Cardiac muscle cell (in vitro differentiated cells and primary cell): ENCODE measurements at regions not wholly inside any gene's neighbourhood (a gene's known extent, or its start where the extent isn't known, plus 50 kb on each side); places are given as distances from the start of the nearest gene placed in this dataset.

Source experiments
- DNase-seq, 2 donors: peaks; one replicate each; pipeline versions ENCODE4 v3.0.0 to v3.0.0-alpha.2; 2010 to 2017; ENCODE audit warnings: low read depth in 1 of 2, low spot score in 1 of 2
- H3K27ac ChIP-seq: fragments of 200-600 bp; sonication (generic); 2 replicates; pipeline ENCODE4 v1.5.1; 2016
- H3K27me3 ChIP-seq: fragments of 200-600 bp; sonication (generic); 2 replicates; pipeline ENCODE4 v1.6.0; 2016; ENCODE audit warnings: control low read depth
- H3K36me3 ChIP-seq: fragments of 200-600 bp; sonication (generic); 2 replicates; pipeline ENCODE4 v1.5.1; 2016; ENCODE audit warnings: control low read depth
- H3K4me1 ChIP-seq: fragments of 200-600 bp; sonication (generic); 2 replicates; pipeline ENCODE4 v1.8.1; 2017; ENCODE audit warnings: low read depth, mild to moderate bottlenecking, mixed run types
- H3K4me3 ChIP-seq: fragments of 200-600 bp; sonication (generic); 2 replicates; pipeline ENCODE4 v1.5.1; 2016; ENCODE audit warnings: mild to moderate bottlenecking
- H3K9me3 ChIP-seq: fragments of 200-600 bp; sonication (generic); 2 replicates; pipeline ENCODE4 v1.5.1; 2017; ENCODE audit warnings: low read depth, mild to moderate bottlenecking, control low read depth
- TF ChIP-seq, protein P1 (sequence below): IDR thresholded peaks from 2 replicates; pipeline ENCODE4 v1.5.1; 2012; ENCODE audit warnings: low read depth, mild to moderate bottlenecking, low read length

DNA sequence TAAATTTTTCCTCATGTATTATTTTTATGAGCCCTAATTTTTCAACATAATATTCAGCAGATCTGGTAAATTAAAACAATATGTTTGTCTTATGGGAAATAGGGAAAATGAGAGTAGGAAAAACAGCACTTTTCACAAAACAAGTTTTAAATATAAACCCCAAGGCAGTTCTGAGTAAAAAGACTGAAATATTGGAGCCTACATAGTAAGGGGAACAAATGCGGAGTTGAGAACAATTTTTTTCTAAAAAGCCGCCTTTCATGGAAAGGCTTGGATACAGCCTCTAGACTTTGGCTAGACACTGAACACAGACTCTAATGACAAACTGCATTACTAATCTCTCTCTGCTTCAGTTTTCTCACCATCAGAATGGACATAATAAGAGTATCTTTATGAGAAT, 174.1 kb downstream of the NOL4 start:
- Histone ChIP-seq H3K27ac (no peak overlapping the region), H3K4me1 (no peaks in the 10 kb centered on the region), H3K36me3 (no peaks in the 10 kb centered on the region), H3K9me3 (no peaks in the 10 kb centered on the region), H3K4me3 (no peak overlapping the region), H3K27me3 (no peaks in the 10 kb centered on the region)
- no peak for DNase-seq
- TF ChIP-seq, protein P1, sequence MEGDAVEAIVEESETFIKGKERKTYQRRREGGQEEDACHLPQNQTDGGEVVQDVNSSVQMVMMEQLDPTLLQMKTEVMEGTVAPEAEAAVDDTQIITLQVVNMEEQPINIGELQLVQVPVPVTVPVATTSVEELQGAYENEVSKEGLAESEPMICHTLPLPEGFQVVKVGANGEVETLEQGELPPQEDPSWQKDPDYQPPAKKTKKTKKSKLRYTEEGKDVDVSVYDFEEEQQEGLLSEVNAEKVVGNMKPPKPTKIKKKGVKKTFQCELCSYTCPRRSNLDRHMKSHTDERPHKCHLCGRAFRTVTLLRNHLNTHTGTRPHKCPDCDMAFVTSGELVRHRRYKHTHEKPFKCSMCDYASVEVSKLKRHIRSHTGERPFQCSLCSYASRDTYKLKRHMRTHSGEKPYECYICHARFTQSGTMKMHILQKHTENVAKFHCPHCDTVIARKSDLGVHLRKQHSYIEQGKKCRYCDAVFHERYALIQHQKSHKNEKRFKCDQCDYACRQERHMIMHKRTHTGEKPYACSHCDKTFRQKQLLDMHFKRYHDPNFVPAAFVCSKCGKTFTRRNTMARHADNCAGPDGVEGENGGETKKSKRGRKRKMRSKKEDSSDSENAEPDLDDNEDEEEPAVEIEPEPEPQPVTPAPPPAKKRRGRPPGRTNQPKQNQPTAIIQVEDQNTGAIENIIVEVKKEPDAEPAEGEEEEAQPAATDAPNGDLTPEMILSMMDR: no peak

DNA sequence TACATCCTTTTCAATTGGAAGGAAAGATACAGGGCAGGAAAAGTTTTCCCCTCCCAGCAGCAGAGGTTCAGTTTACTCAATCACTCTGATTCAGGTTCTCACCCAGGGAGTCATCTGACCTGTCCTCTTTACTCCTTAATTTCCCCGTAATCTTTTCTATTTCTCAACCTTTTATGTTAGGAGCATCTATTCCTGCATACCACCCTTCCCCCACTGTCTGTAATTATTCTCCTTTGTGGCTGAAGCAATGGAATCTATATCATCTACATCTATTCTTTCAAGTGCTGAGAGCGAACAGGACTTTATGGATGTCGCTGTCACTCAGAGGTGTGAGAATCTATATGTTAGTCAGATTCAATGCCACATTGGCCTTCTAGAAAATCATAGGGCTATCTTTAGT, 175.2 kb downstream of the NOL4 start:
- no peaks in the 10 kb centered on the region for H3K36me3 ChIP-seq
- H3K4me1 ChIP-seq: no peaks in the 10 kb centered on the region
- TF ChIP-seq, protein P1: no peak
- H3K9me3 ChIP-seq: no peaks in the 10 kb centered on the region
- H3K27ac ChIP-seq: no peak overlapping the region
- H3K27me3 ChIP-seq: no peaks in the 10 kb centered on the region
- DNase-seq: no peak
- no peak overlapping the region for H3K4me3 ChIP-seq

DNA sequence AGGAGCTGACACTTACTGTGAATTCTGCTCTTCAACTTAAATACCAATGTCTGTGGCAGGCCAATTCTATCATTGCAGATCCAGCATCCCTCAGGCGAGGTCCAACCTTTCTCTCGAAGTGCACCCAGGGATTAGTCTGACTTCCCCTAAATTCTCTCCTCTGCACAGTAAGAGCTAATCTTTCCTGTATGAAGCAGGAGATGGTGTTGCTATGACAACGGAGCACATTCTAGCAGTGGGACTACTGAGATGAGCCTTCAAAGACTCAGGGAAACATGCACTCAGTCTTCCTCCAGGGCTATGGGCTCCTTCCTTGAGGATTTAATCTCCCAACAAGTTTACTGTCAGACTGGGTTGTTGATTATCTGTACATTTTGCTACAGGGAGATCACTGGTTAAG, 176.3 kb downstream of the NOL4 start:
- Histone ChIP-seq H3K4me3 (no peak overlapping the region), H3K9me3 (no peaks in the 10 kb centered on the region), H3K27ac (no peak overlapping the region), H3K4me1 (no peaks in the 10 kb centered on the region), H3K27me3 (no peaks in the 10 kb centered on the region), H3K36me3 (no peaks in the 10 kb centered on the region)
- TF ChIP-seq, protein P1: no peak
- DNase-seq: no peak

DNA sequence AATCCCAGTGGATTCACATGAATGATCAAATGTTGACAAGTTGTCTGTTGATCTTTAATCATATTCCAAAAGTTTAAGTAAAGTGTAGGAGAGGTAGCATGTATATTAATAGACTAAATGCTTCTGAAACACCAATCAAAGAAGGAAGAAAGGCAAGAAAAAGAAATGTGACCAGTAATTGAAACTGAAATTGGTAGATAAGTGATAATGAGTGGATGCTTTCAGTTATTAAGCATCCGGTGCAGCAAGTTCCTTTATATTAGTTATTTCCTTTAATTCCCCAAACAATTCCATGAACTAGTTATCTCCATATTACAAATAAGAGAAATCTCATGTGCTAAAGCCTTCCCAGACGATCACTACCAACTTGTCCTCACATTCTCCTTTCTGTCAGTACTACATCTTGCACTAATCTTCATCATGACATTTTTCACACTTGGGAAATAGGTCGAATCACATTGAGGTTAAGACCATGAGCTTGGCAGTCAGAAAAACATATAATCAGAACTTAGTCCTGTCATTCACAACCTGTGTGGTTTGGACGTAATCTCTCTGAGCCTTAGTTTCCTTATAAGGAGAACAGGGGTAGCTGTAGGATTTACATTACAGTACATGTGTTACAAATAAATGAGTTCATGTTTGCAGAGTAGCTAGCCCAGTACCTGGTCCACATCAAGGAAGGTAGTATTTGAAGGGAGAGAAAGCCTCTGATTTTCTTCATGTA, 182.1 kb downstream of the NOL4 start:
- no peak for DNase-seq
- H3K4me1 ChIP-seq: no peaks in the 10 kb centered on the region
- H3K36me3 ChIP-seq: no peaks in the 10 kb centered on the region
- TF ChIP-seq, protein P1: no peak
- H3K27ac ChIP-seq: no peak overlapping the region
- H3K9me3 ChIP-seq: no peaks in the 10 kb centered on the region
- H3K27me3 ChIP-seq: no peaks in the 10 kb centered on the region
- no peak overlapping the region for H3K4me3 ChIP-seq

DNA sequence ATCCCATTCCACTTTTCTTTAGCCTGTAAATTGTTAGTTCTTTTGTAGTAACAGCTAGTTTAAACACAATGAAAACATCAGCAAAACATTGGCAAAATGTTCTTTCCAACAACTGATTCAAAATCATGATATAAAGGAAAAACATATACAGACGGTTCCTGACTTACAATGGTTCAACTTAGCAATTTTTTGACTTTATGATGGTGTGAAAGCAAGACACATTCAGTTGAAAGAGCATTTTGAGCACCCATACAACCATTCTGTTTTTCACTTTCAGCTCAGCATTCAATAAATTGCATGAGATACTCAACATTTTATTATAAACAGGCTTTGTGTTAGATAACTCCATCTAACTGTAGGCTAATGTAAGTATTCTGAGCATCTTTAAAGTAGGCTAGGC, 185.1 kb downstream of the NOL4 start:
- Histone ChIP-seq H3K27me3 (no peaks in the 10 kb centered on the region), H3K27ac (no peak overlapping the region), H3K36me3 (no peaks in the 10 kb centered on the region), H3K9me3 (no peaks in the 10 kb centered on the region), H3K4me3 (no peak overlapping the region), H3K4me1 (no peaks in the 10 kb centered on the region)
- DNase-seq: no peak
- TF ChIP-seq, protein P1: no peak
